Activated CD8-positive, alpha-beta T cell treated with anti-CD3 and anti-CD28 coated beads for 36 hours (primary cell): ENCODE measurements at regions not wholly inside any gene's neighbourhood (a gene's known extent, or its start where the extent isn't known, plus 50 kb on each side); places are given as distances from the start of the nearest gene placed in this dataset.

ENCODE experiments used
- ATAC-seq: fragments of 200-7000 bp; cut with Tn5 transposase; one replicate; pipeline ENCODE4 v1.10.0; 2021; ENCODE audit warnings: mild to moderate bottlenecking, moderate library complexity
- CTCF ChIA-PET: fragments of 350-600 bp; sonication (Branson Sonifier 250); formaldehyde crosslinking; loops from one replicate; lab custom pipeline; 2021; ENCODE audit warnings: antibody characterized with exemption; lab: Charles Lee
- POLR2A ChIA-PET: fragments of 350-600 bp; sonication (Branson Sonifier 250); formaldehyde crosslinking; loops from one replicate; lab custom pipeline; 2021; ENCODE audit warnings: antibody characterized with exemption; lab: Charles Lee
- DNase-seq: peaks from one replicate; pipeline ENCODE4 v3.0.0-alpha.2; 2020
- H3K27ac Mint-ChIP-seq: one replicate; pipeline ENCODE4 v1.8.0; 2021; ENCODE audit warnings: mild to moderate bottlenecking, mixed read lengths
- H3K27me3 Mint-ChIP-seq: one replicate; pipeline ENCODE4 v1.8.0; 2021; ENCODE audit warnings: mixed read lengths
- H3K36me3 Mint-ChIP-seq: one replicate; pipeline ENCODE4 v1.8.0; 2021; ENCODE audit warnings: low read depth, mixed read lengths
- H3K4me1 Mint-ChIP-seq: one replicate; pipeline ENCODE4 v1.8.0; 2021; ENCODE audit warnings: low read depth, mixed read lengths
- H3K4me3 Mint-ChIP-seq: one replicate; pipeline ENCODE4 v1.8.0; 2021; ENCODE audit warnings: mild to moderate bottlenecking, moderate library complexity, mixed read lengths
- H3K9me3 Mint-ChIP-seq: one replicate; pipeline ENCODE4 v1.8.0; 2021; ENCODE audit warnings: mixed read lengths
- intact Hi-C: fragments of 100-400 bp; cut with micrococcal nuclease; formaldehyde crosslinking; loops from one replicate; pipeline ENCODE4 v1.10.0; 2022
- TF ChIP-seq, protein P1 (sequence below): fragments of 200-600 bp; IDR thresholded peaks from one replicate; pipeline ENCODE4 v1.8.0; 2022; ENCODE audit warnings: antibody characterized with exemption, mild to moderate bottlenecking

GRCh38 chr19:31099515-31100205 is 249.6 kb downstream of the TSHZ3 start:
- TF ChIP-seq, protein P1, sequence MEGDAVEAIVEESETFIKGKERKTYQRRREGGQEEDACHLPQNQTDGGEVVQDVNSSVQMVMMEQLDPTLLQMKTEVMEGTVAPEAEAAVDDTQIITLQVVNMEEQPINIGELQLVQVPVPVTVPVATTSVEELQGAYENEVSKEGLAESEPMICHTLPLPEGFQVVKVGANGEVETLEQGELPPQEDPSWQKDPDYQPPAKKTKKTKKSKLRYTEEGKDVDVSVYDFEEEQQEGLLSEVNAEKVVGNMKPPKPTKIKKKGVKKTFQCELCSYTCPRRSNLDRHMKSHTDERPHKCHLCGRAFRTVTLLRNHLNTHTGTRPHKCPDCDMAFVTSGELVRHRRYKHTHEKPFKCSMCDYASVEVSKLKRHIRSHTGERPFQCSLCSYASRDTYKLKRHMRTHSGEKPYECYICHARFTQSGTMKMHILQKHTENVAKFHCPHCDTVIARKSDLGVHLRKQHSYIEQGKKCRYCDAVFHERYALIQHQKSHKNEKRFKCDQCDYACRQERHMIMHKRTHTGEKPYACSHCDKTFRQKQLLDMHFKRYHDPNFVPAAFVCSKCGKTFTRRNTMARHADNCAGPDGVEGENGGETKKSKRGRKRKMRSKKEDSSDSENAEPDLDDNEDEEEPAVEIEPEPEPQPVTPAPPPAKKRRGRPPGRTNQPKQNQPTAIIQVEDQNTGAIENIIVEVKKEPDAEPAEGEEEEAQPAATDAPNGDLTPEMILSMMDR = no peak
- no peaks in the 10 kb centered on the region for H3K36me3 Mint-ChIP-seq
- no peak overlapping the region for H3K4me3 Mint-ChIP-seq
- intact Hi-C loops = no loop called here
- ChIA-PET POLR2A (no interaction called here), CTCF (interaction anchor here (1.0 kb wide), 1 partner anchor 10 kb away, joined by 3 read pairs; no protein-coding TSS in a partner anchor)
- DNase-seq (no peak), ATAC-seq (no peak)
- peaks cover 4% of the 10 kb centered on the region for H3K27me3 Mint-ChIP-seq
- H3K9me3 Mint-ChIP-seq = no peaks in the 10 kb centered on the region
- H3K4me1 Mint-ChIP-seq = no peaks in the 10 kb centered on the region
- no peak overlapping the region for H3K27ac Mint-ChIP-seq

GRCh38 chr19:31098836-31099235 is 250.4 kb downstream of the TSHZ3 start:
- ChIA-PET CTCF (no interaction called here), POLR2A (no interaction called here)
- DNase-seq = no peak
- no peaks in the 10 kb centered on the region for H3K36me3 Mint-ChIP-seq
- no peak overlapping the region for H3K4me3 Mint-ChIP-seq
- no peak overlapping the region for H3K27ac Mint-ChIP-seq
- H3K9me3 Mint-ChIP-seq = no peaks in the 10 kb centered on the region
- TF ChIP-seq, protein P1 = no peak
- intact Hi-C loops = no loop called here
- H3K27me3 Mint-ChIP-seq = peaks cover 4% of the 10 kb centered on the region
- ATAC-seq = no peak
- no peaks in the 10 kb centered on the region for H3K4me1 Mint-ChIP-seq

- no peaks in the 10 kb centered on the region for H3K4me1 Mint-ChIP-seq
- no peak for DNase-seq
- H3K27ac Mint-ChIP-seq = no peak overlapping the region
- H3K4me3 Mint-ChIP-seq = no peak overlapping the region
- H3K27me3 Mint-ChIP-seq = peaks cover 7% of the 10 kb centered on the region
- POLR2A ChIA-PET = no interaction called here
- TF ChIP-seq, protein P1 = no peak
- CTCF ChIA-PET = no interaction called here
- intact Hi-C loops = no loop called here
- H3K36me3 Mint-ChIP-seq = no peaks in the 10 kb centered on the region
- ATAC-seq = no peak
- no peaks in the 10 kb centered on the region for H3K9me3 Mint-ChIP-seq
Measured at GRCh38 chr19:31096935-31097545, 252.2 kb downstream of the TSHZ3 start.

GRCh38 chr19:31096062-31096830 is 253.0 kb downstream of the TSHZ3 start:
- ATAC-seq (no peak), DNase-seq (no peak)
- Mint-ChIP-seq H3K27me3 (peaks cover 7% of the 10 kb centered on the region), H3K36me3 (no peaks in the 10 kb centered on the region), H3K9me3 (no peaks in the 10 kb centered on the region), H3K4me1 (no peaks in the 10 kb centered on the region), H3K4me3 (no peak overlapping the region), H3K27ac (no peak overlapping the region)
- intact Hi-C loops = no loop called here
- ChIA-PET POLR2A (no interaction called here), CTCF (no interaction called here)
- TF ChIP-seq, protein P1 = no peak
